ENCODE measurements at regions not wholly inside any gene's neighbourhood (a gene's known extent, or its start where the extent isn't known, plus 50 kb on each side); places are given as distances from the start of the nearest gene placed in this dataset.
"Not testable (repeated sequence)": the region's sequence is repeated elsewhere in the genome, so short reads cannot be mapped to it uniquely, and the experiment has no call there.

GRCh38 chr3:56926243-56926946, 124.6 kb upstream of the ARHGEF3 start:
- DNase-seq (ENCODE audit: low read depth in 2 of 2) = peak; percentile 54 to 59

DNA sequence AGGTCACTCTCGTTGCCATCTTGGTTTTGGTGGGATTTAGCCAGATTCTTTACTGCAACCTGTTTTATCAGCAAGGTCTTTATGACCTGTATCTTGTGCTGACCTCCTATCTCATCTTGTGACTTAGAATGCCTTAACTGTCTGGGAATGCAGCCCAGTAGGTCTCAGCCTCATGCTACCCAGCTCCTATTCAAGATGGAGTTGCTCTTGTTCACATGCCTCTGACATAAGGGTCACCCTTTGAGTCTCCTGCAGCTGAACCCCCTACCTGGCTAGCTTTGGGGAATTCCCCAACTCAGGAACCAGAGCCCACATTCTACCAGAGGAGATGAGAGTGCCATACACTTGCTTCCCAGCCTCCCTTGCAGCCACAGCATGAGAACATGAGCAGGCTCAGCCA, 123.0 kb upstream of the ARHGEF3 start:
- DNase-seq (ENCODE audit: low read depth in 2 of 2) = not testable (repeated sequence)

DNA sequence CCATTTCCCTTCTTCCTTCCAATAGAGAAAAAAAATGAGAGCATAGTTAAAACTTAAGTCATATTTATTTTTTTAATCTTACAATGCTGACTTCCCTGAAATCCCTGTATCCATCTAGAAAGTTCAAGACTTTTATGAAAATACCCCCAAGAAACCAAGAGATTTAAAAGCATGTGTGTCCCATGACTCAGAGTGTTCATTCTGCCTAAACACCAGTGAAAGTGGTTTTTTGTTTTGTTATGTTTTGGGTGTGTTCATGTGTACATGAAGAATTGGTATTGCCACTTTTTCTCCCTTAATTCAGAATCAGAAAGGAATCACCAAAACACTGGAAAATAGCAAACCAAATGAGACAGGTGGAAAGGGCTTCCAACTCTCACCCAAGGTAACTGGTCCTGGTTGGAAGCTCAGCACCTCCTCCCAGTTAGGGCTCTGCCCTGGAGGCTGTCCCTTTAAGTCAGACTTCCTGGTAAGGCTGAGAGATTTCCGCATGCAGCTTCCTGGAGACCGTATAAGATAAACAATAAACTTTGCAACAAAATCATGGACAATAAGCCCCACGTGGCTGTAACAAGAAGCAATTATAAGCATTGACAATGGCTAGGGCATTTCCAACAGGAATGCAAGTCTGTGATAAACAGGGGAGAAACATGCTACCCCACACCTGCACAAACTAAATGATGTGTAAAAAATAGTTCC, 121.9 kb upstream of the ARHGEF3 start:
- DNase-seq (ENCODE audit: low read depth in 2 of 2) = no peak

- no peak for DNase-seq (ENCODE audit: low read depth in 2 of 2)
Measured at GRCh38 chr3:56921573-56922453, 120.1 kb upstream of the ARHGEF3 start.

DNA sequence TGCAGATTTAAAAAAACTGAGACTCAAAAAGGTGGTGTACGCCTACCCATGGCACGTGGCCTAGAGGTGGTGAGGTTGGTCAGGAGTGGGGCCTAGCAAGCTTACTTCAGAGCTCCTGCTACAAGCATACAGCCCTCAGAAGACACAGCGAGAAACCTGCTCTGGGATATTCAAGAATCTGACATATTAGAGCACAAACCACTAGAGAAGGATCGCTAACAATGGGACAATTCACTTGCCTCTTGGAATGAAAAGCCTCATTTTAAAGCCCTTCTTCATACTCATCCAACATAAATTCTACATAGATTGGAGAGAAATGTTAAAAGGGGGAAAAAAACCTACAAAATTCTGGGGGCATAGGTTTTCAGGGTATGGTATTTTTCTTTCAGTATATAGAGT, 118.0 kb upstream of the ARHGEF3 start:
- no peak for DNase-seq (ENCODE audit: low read depth in 2 of 2)

DNA sequence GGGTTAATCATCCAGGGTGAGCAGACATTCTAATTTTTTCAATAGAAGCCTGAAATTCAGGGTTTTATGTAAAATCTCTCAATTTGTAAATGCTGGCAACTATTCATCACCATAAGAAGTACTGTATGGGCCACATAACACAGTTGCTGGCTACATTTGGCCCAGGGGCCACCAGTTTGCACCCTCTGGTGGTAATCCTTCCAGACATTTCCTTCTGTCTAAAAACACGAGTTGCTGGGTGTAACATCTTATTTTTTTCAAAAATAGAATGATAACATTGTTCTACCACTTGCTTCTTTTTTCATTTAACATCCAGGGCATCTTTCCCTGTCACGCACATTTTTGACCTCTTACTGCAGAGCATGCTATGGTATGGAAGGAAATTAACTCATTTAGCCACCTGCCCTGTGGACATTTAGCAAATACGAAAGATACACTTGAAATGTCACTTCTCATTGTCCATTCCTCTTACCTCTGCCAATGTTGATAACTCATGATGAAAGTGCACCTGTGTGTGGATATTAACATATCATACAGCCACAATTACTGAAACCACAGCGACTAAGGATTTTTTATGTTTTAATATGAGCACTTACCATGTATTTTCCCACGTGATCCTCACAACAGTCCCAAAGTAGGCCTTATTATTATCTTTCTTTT, 117.5 kb upstream of the ARHGEF3 start:
- DNase-seq (ENCODE audit: low read depth in 2 of 2) = no peak

GRCh38 chr3:56918111-56918568, 116.4 kb upstream of the ARHGEF3 start:
- DNase-seq (ENCODE audit: low read depth in 2 of 2) = no peak

GRCh38 chr3:56917361-56918110, 115.8 kb upstream of the ARHGEF3 start:
- no peak for DNase-seq (ENCODE audit: low read depth in 2 of 2)

GRCh38 chr3:56916716-56917360, 115.1 kb upstream of the ARHGEF3 start:
- DNase-seq (ENCODE audit: low read depth in 2 of 2) = no peak

GRCh38 chr3:56915966-56916586, 114.3 kb upstream of the ARHGEF3 start:
- no peak for DNase-seq (ENCODE audit: low read depth in 2 of 2)

GRCh38 chr3:56914646-56915045, 112.9 kb upstream of the ARHGEF3 start:
- no peak for DNase-seq (ENCODE audit: low read depth in 2 of 2)

DNA sequence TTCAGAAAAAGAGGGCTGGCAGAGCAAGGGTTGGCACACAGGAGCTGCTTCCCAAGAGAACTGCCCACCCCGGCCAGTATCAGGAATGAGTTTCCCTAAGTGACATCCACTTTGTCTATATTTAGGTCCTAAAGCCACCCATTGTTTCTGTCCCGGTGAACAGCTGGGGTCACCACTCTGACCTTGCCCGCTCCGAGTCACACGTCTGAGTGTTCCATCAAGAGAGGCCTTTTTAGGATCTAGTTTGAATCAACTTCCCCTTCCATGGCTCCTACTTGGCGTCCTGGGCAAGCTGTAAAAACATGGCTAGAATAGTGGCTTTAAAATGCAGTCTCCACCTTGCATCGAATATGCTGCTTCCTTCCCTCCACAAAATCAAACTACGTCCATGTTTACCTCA, 109.6 kb upstream of the ARHGEF3 start:
- no peak for DNase-seq (ENCODE audit: low read depth in 2 of 2)

- DNase-seq (ENCODE audit: low read depth in 2 of 2) = no peak
Measured at GRCh38 chr3:56909349-56909748, 107.6 kb upstream of the ARHGEF3 start.

DNA sequence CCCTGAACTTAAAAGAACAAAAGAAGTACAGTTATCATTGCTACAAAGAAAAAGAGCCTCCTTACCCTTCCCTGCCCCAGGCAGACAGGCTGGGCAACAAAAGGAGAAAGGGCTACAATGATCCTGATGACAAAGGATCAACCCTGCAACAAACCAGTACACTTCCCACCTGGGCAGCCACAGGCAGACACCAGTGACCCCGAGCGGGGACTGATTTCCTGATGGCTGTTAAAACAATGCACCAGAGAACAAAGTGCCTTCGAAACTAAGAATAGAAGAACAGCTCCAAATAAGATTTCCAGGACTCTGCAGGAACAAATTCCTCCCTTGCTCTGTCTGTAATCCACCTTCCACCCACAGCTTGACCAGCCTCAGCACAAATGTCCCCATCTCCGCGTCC, 106.3 kb upstream of the ARHGEF3 start:
- DNase-seq (ENCODE audit: low read depth in 2 of 2) = no peak

DNA sequence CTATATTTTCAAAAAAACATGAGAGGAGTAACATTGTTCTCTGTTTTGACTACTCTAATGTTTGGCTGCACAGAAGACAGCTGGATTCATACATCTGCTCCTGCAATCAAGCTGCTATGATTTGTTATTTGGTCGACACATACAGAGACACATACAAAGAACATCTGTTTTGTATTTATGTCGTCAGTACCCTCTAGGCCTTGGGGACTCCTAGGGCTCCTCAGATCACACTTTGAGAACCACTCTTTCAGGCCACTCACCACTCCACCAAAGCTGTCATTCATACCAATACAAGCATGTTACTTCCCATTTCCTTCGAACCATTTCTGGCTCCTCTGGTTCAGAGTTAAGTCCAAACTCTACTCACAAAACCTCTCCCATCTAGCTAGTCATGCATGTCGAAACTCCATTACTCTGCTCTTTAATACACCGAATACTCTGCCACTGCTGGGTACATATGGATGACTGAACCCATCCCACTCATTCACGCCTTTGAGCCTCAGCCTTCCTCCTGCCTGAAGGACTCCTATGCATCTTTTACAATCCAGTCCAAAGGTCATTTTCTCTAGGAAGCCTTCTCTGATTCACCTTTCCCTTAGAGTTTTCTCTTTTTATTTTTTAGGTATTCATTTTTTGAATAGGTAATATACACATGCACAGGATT, 102.9 kb upstream of the ARHGEF3 start:
- no peak for DNase-seq (ENCODE audit: low read depth in 2 of 2)

- no peak for DNase-seq (ENCODE audit: low read depth in 2 of 2)
Measured at GRCh38 chr3:56903231-56903782, 101.6 kb upstream of the ARHGEF3 start.

GRCh38 chr3:56902468-56903160, 100.9 kb upstream of the ARHGEF3 start:
- no peak for DNase-seq (ENCODE audit: low read depth in 2 of 2)

DNA sequence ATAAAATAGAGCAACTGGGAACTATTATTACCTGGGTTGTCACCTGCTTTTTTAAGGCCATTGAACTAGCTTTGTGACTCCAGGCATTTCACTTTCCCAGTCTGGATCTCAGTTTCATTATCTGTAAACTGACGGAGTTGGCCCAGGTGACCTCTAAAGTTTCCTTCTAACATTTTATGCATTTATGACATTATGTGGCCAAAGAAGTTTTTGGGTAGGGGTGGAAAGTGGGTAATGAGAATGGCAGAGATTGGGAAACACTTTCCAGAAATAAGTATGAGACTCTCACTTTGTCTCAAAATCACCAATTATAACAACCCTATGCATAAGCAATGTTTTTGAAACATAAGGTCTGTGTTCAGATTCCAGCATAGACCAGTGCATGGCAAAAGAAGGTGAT, 99.1 kb upstream of the ARHGEF3 start:
- no peak for DNase-seq (ENCODE audit: low read depth in 2 of 2)

- DNase-seq (ENCODE audit: low read depth in 2 of 2) = no peak
Measured at GRCh38 chr3:56899851-56900250, 98.1 kb upstream of the ARHGEF3 start.
